CD4-positive, alpha-beta T cell treated with Interleukin-6 at 100 ng/mL for 8 hours (primary cell): ENCODE measurements at regions not wholly inside any gene's neighbourhood (a gene's known extent, or its start where the extent isn't known, plus 50 kb on each side); places are given as distances from the start of the nearest gene placed in this dataset.

Source experiments
- DNase-seq: peaks from one replicate; pipeline ENCODE4 v3.0.0-alpha.2; 2020; ENCODE audit warnings: mixed read lengths, low spot score

- DNase-seq, result no peak
Observed at GRCh38 chr2:241983571-241984270, 114.2 kb downstream of the RTP5 start.

DNA sequence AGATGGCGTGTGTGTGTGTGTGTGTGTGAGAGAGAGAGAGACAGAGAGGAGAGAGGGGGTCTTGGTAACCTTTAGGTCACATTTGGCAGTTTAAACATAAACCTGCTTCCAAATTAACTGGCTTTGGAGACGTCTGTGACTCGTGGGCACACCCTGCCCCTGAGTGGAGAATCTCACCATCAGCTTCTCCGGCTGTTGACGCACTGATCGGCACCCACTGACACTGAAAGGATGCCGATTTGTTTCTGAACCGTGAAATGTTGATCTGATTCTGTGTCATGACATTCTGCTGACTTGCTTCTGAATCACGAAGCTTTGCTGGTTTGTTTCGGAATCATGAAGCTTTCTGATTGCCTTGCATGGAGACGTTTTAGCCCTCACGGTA, 114.7 kb downstream of the RTP5 start:
- no peak for DNase-seq

GRCh38 chr2:241984658-241985057, 115.1 kb downstream of the RTP5 start:
- no peak for DNase-seq

- peak; percentile 22 for DNase-seq
Observed at GRCh38 chr2:241985161-241985985, 115.8 kb downstream of the RTP5 start.

DNA sequence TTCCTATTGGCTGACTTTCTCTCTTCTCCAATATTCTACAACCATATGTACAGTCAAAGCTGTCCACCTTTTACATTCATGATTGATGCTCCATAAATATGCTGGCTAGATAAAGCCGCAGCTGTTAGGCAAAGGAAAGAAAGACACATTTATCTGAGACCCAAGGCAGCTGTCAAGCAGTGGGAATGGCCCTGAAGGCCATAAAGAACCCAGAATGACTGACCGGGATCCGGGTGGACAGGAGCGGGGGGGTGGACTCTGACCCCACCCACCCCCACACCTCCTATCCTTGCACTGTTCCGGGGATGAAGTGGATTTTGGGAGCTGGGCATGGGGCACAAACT, 116.4 kb downstream of the RTP5 start:
- no peak for DNase-seq

DNA sequence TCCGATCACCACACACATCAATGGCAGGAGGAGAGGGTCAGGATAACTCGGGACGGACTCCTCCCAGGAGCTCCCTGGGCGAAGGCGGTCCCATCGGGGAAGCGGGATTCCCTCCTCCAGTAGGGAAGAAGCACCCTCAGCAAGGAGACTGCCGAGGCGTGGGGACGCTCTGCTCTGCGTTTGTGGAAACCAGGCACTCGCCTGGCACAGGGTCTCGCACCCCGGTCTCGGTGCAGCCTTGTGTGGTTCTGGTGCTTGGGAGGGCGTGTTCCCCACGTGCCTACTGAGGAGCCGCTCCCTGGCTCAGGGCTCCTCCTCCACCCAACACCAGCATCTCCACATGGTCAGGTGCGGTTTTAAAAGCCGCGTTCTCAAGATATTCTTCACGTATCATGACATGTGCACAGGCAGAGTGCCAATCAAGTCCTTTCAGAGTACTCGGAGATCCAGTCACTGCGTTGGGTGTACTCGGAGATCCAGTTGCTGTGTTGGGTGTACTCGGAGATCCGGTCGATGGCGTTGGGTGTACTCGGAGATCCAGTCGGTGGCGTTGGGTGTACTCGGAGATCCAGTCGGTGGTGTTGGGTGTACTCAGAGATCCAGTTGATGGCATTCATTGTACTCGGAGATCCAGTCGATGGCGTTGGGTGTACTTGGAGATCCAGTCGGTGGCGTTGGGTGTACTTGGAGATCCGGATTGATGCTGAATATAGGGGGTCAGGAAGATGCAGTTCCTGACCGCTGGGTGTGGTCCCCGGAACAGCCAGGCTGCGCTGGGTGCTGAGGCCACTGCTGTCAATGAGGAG, 117.5 kb downstream of the RTP5 start:
- DNase-seq, result peak; percentile 10

DNA sequence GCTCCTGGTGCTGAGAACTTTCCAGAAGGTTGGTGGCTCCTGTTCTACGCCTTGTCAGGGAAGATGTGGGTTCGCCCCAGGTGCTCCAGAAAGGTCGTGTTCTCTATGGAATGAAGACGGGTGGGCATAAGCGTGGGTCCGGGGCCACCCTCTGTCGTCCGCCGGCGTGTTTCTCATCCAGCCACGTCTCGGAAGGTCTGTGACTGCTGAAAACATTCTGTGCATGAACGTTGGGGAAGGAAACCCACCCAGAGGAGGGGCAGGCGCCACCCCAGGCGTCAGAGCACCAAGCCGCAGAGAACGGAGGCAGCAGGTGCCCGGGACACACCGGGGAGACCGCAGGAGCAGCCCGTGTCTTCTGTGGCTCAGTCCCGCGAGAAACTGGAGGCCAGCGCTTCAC, 118.2 kb downstream of the RTP5 start:
- DNase-seq, result no peak

DNA sequence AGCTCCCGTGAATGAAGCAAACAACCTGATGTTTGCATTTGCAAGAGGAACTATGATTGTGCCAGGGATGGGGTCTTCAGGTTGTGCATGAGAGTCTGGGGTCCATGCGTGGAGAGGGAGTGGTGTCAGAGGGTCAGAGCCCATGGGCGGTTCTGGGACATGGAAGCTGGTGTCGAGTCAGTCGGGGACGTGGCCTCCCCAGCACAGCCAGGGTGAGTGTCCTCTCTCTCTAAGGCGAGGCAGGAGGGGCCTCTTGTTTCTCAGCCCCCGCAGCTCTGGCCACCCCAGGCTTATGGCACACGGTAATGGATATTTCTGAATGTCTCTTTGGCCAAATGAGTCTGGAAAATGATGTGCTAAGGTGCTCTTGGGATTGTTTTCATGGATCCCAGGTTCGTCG, 118.6 kb downstream of the RTP5 start:
- no peak for DNase-seq

GRCh38 chr2:241989074-241989473, 119.5 kb downstream of the RTP5 start:
- no peak for DNase-seq

GRCh38 chr2:241990466-241990865, 120.9 kb downstream of the RTP5 start:
- no peak for DNase-seq

DNA sequence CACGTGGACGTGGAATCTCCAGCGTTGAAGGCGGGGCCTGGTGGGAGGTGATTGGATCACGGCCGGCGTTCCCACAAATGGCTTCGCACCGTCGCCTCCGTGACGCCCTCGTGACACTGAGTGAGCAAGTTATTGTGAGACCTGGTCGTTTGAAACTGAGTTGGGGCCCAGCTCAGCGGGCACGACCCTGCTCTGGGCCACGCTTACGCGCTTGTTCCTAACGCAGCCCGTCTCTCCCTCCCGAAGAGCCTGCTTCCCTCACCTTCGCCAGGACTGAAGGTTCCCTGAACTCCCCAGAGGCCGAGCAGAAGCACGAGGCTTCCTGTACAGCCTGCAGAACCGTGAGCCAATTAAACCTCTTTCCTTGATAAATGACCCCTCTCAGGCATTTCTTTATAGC, 121.8 kb downstream of the RTP5 start:
- DNase-seq, result no peak

DNA sequence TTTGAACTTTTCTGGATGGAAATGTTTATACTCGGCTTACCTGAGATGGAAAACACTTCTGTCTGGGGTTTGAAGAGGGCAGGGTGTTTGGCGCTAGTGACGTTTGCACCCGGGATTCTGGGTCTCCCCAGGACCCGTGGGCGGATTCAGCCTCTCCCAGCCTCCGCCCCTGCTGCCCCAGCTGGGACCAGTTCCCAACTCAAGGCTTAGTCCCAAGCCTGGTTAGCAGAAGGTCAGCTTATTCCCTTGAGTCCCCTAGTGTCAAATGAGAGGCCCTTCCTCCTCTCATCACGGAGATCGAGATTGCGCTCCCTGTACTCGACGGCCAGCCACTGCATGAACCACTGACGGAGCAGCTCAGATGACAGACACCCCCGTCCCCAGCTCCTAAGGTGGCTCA, 123.2 kb downstream of the RTP5 start:
- DNase-seq, result no peak

- no peak for DNase-seq
Observed at GRCh38 chr2:241993386-241994005, 124.0 kb downstream of the RTP5 start.

- no peak for DNase-seq
Observed at GRCh38 chr2:241994086-241994485, 124.6 kb downstream of the RTP5 start.

GRCh38 chr2:241994556-241995213, 125.2 kb downstream of the RTP5 start:
- no peak for DNase-seq

- no peak for DNase-seq
Observed at GRCh38 chr2:241996100-241996499, 126.6 kb downstream of the RTP5 start.

GRCh38 chr2:241997017-241997416, 127.5 kb downstream of the RTP5 start:
- DNase-seq, result no peak

DNA sequence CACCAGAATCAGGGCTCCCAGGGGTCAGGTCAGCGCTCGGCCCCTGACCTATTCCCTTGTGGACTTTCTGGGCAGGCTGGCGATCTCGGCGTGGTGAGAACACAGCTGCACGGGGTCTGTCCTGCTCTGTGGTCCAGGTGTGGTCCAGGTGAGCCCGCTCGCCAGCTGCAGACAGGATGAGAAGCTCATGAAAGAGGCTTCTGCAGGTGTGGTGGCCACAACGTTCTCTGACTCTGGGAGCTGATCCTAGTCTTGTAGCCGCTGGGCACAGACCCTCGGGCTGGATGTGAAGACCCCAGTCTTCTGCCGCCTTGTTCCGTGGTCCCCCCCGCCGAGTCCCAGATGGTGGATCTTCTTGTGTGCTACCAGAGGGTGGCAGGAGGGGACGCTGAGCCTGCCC, 129.7 kb downstream of the RTP5 start:
- DNase-seq, result no peak

- no peak for DNase-seq
Observed at GRCh38 chr2:242001853-242002252, 132.3 kb downstream of the RTP5 start.

DNA sequence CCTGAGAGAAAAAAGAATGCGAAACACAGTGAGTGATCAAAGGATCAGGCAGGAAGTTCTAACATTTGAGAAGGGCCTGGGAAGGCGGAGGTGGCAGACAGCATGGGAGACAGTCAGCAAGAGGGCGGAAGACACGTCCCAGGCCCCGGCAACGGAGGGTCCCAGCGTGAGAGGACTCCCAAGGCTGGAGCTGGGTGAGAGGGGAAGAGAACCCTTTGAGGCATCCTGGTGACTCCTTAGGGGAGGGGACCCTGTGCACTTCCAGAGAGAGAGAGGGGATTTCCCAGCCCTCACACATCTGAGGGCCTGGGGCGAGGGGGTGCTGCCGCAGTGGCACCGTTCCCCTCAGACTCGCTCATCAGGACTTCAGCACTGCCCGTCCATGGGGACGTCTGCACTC, 133.4 kb downstream of the RTP5 start:
- DNase-seq, result peak; percentile 11

GRCh38 chr2:242004223-242004901, 134.8 kb downstream of the RTP5 start:
- DNase-seq, result no peak

GRCh38 chr2:242004902-242005230, 135.3 kb downstream of the RTP5 start:
- DNase-seq, result no peak
